ENCODE measurements at regions not wholly inside any gene's neighbourhood (a gene's known extent, or its start where the extent isn't known, plus 50 kb on each side); places are given as distances from the start of the nearest gene placed in this dataset.
"Not testable (repeated sequence)": the region's sequence is repeated elsewhere in the genome, so short reads cannot be mapped to it uniquely, and the experiment has no call there.

DNA sequence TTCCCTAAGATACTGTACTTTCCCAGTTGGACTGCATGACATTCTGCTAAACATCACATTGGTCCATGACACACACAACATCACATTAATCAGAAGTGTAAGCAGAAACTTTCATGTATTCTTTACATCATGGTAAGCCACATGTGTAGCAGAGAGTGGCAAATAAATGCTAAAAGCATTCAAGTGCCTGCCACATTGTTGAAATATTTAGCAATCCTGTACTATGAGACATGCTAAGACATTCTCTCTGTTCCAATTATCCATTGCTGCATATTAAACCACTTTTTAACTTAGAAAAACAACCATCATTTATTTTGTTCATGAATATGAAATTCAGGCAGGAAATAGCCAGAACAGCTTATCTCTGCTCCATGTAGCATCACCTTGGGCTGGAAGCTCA lies 207.7 kb upstream of the GJE1 start:
- Histone ChIP-seq H3K4me3 (ENCODE audit: severe bottlenecking) (no peak overlapping the region), H3K4me1 (ENCODE audit: insufficient read depth, poor library complexity, severe bottlenecking) (no peaks in the 10 kb centered on the region), H3K27ac (ENCODE audit: poor library complexity, severe bottlenecking) (no peak overlapping the region), H3K9me3 (ENCODE audit: severe bottlenecking) (no peaks in the 10 kb centered on the region), H3K27me3 (ENCODE audit: insufficient read depth, poor library complexity, severe bottlenecking) (no peaks in the 10 kb centered on the region), H3K36me3 (ENCODE audit: low read depth) (no peaks in the 10 kb centered on the region)
- TF ChIP-seq, protein P1, sequence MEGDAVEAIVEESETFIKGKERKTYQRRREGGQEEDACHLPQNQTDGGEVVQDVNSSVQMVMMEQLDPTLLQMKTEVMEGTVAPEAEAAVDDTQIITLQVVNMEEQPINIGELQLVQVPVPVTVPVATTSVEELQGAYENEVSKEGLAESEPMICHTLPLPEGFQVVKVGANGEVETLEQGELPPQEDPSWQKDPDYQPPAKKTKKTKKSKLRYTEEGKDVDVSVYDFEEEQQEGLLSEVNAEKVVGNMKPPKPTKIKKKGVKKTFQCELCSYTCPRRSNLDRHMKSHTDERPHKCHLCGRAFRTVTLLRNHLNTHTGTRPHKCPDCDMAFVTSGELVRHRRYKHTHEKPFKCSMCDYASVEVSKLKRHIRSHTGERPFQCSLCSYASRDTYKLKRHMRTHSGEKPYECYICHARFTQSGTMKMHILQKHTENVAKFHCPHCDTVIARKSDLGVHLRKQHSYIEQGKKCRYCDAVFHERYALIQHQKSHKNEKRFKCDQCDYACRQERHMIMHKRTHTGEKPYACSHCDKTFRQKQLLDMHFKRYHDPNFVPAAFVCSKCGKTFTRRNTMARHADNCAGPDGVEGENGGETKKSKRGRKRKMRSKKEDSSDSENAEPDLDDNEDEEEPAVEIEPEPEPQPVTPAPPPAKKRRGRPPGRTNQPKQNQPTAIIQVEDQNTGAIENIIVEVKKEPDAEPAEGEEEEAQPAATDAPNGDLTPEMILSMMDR (IDR thresholded peaks at IDR 0.05; ENCODE audit: poor library complexity, severe bottlenecking), result no peak
- no peak for ATAC-seq (ENCODE audit: low read depth)
- DNase-seq (ENCODE audit: low spot score), result no peak

DNA sequence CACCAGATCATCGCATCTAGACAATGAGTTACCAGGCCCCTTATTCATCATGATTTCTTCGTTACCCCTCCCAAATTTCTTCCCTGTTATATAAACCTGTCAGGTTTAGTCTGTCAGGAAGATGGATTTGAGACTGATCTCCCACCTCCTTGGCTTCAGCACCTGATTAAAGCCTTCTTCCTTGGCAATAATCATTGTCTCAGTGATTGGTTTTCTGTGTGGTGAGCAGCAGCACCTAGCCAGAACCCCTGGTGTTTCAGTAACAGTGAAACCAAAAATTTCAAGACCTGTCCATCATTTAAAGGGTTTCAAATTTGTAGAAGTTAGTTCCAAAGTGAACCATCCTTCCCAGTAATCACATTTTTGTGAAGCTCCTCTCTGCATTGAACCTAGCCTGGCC lies 209.8 kb upstream of the GJE1 start:
- Histone ChIP-seq H3K27ac (ENCODE audit: poor library complexity, severe bottlenecking) (no peak overlapping the region), H3K9me3 (ENCODE audit: severe bottlenecking) (no peaks in the 10 kb centered on the region), H3K4me3 (ENCODE audit: severe bottlenecking) (no peak overlapping the region), H3K4me1 (ENCODE audit: insufficient read depth, poor library complexity, severe bottlenecking) (no peaks in the 10 kb centered on the region), H3K36me3 (ENCODE audit: low read depth) (no peaks in the 10 kb centered on the region), H3K27me3 (ENCODE audit: insufficient read depth, poor library complexity, severe bottlenecking) (no peaks in the 10 kb centered on the region)
- no peak for DNase-seq (ENCODE audit: low spot score)
- no peak for ATAC-seq (ENCODE audit: low read depth)
- TF ChIP-seq, protein P1 (IDR thresholded peaks at IDR 0.05; ENCODE audit: poor library complexity, severe bottlenecking), result no peak

DNA sequence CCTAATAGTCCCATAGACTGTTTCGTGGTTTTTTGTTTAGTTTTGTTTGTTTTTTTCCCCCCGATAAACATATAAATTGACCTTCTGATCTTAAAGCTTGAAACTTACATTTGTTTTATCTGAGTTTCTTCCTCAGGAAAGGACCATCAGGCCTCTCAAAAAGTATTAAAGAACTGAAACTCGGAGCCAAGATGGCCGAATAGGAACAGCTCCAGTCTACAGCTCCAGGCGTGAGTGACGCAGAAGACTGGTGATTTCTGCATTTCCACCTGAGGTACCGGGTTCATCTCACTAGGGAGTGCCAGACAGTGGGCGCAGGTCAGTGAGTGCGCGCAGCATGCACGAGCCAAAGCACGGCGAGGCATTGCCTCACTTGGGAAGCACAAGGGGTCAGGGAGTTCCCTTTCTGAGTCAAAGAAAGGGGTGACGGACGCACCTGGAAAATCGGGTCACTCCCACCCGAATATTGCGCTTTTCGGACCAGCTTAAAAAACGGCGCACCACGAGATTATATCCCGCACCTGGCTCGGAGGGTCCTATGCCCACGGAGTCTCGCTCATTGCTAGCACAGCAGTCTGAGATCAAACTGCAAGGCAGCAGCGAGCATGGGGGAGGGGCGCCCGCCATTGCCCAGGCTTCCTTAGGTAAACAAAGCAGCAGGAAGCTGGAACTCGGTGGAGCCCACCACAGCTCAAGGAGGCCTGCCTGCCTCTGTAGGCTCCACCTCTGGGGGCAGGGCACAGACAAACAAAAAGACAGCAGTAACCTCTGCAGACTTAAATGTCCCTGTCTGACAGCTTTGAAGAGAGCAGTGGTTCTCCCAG lies 215.8 kb upstream of the GJE1 start:
- not testable (repeated sequence) for H3K27me3 ChIP-seq (ENCODE audit: insufficient read depth, poor library complexity, severe bottlenecking); H3K36me3 ChIP-seq (ENCODE audit: low read depth); H3K4me3 ChIP-seq (ENCODE audit: severe bottlenecking); H3K4me1 ChIP-seq (ENCODE audit: insufficient read depth, poor library complexity, severe bottlenecking); H3K27ac ChIP-seq (ENCODE audit: poor library complexity, severe bottlenecking); ATAC-seq (ENCODE audit: low read depth); H3K9me3 ChIP-seq (ENCODE audit: severe bottlenecking); DNase-seq (ENCODE audit: low spot score)

DNA sequence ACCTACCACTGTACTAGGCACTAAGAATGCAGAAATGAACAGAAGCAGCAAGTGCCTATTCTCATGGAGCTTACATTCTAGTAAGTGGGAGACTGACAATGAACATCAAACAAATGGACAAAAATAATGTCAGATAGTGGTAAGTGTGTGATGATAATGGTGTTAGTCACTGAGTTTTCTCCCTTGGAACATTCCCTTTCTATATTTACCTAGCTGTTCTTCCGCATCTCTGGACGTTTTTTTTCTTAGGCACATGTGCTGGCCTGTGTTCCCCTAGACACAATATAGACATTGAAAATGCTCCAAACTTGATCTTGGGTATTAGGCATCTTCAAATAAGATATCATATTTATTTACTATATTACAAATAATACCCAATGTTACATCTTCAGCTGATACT lies 218.1 kb upstream of the GJE1 start:
- Histone ChIP-seq H3K4me3 (ENCODE audit: severe bottlenecking) (no peak overlapping the region), H3K27ac (ENCODE audit: poor library complexity, severe bottlenecking) (no peak overlapping the region), H3K9me3 (ENCODE audit: severe bottlenecking) (no peaks in the 10 kb centered on the region), H3K36me3 (ENCODE audit: low read depth) (no peaks in the 10 kb centered on the region), H3K4me1 (ENCODE audit: insufficient read depth, poor library complexity, severe bottlenecking) (no peaks in the 10 kb centered on the region), H3K27me3 (ENCODE audit: insufficient read depth, poor library complexity, severe bottlenecking) (no peaks in the 10 kb centered on the region)
- no peak for DNase-seq (ENCODE audit: low spot score)
- TF ChIP-seq, protein P1 (IDR thresholded peaks at IDR 0.05; ENCODE audit: poor library complexity, severe bottlenecking), result no peak
- no peak for ATAC-seq (ENCODE audit: low read depth)

DNA sequence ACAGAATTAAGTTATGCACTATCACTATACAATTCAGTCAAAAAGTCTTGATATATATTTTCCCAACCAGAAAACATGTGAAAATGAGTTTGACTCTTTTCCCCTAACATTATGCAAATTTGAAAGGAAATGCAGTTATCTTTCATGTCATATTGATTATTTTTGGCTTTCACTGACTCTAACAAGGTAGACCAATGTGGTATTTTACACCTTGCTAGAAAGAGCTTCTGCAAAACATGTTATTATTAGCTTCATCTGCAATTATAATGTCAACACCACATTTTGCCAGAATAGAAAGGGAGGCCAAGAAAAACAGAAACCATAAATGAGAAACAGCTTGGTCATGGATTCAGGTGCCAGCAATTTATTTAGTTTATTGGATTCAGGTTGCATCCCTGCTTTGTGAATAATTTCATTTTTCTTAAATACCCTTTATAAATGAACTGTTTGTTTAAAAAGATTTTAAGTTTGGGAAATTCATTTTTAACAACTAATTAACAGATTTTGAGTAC lies 226.1 kb upstream of the GJE1 start:
- Histone ChIP-seq H3K9me3 (ENCODE audit: severe bottlenecking) (no peaks in the 10 kb centered on the region), H3K27ac (ENCODE audit: poor library complexity, severe bottlenecking) (no peak overlapping the region), H3K36me3 (ENCODE audit: low read depth) (no peaks in the 10 kb centered on the region), H3K4me1 (ENCODE audit: insufficient read depth, poor library complexity, severe bottlenecking) (no peaks in the 10 kb centered on the region), H3K4me3 (ENCODE audit: severe bottlenecking) (no peak overlapping the region), H3K27me3 (ENCODE audit: insufficient read depth, poor library complexity, severe bottlenecking) (no peaks in the 10 kb centered on the region)
- no peak for DNase-seq (ENCODE audit: low spot score)
- TF ChIP-seq, protein P1 (IDR thresholded peaks at IDR 0.05; ENCODE audit: poor library complexity, severe bottlenecking), result no peak
- no peak for ATAC-seq (ENCODE audit: low read depth)

Measured in RWPE2 (cell line).